Natural killer cell (primary cell): ENCODE measurements at regions not wholly inside any gene's neighbourhood (a gene's known extent, or its start where the extent isn't known, plus 50 kb on each side); places are given as distances from the start of the nearest gene placed in this dataset.

Experiments
- ATAC-seq, 3 donors: fragments of 150-1000 bp in 2 of 3; fragments of 200-7000 bp in 1 of 3; cut with Tn5 transposase; 1 replicate in 1 of 3; 2 replicates in 2 of 3; pipeline ENCODE4 v1.10.0; 2021; ENCODE audit warnings: mild to moderate bottlenecking in 2 of 3, moderate library complexity in 2 of 3
- DNase-seq, 2 donors: peaks; one replicate each; pipeline versions ENCODE4 v3.0.0 to v3.0.0-alpha.2; 2013 to 2021; ENCODE audit warnings: mixed read lengths in 1 of 2
- H3K27ac ChIP-seq: one replicate; pipeline ENCODE4 v1.5.1; 2013; ENCODE audit warnings: mild to moderate bottlenecking, low read length
- H3K27me3 ChIP-seq: one replicate; pipeline ENCODE4 v1.6.1; 2013; ENCODE audit warnings: low read length; ENCODE audit not compliant: control insufficient read depth, insufficient read depth
- H3K36me3 ChIP-seq: one replicate; pipeline ENCODE4 v1.6.1; 2013; ENCODE audit warnings: low read length; ENCODE audit not compliant: control insufficient read depth, insufficient read depth
- H3K4me1 ChIP-seq: one replicate; pipeline ENCODE4 v1.6.1; 2013; ENCODE audit warnings: low read length; ENCODE audit not compliant: control insufficient read depth, insufficient read depth
- H3K4me3 ChIP-seq: one replicate; pipeline ENCODE4 v1.5.1; 2013; ENCODE audit warnings: low read length
- H3K9me3 ChIP-seq: one replicate; pipeline ENCODE4 v1.6.1; 2013; ENCODE audit warnings: low read length; ENCODE audit not compliant: control insufficient read depth, insufficient read depth
- H3K27ac Mint-ChIP-seq, 2 donors: one replicate each; pipeline ENCODE4 v1.8.0; 2022; ENCODE audit warnings: mild to moderate bottlenecking in 2 of 2, mixed read lengths in 2 of 2, moderate library complexity in 1 of 2
- H3K27me3 Mint-ChIP-seq, 2 donors: one replicate each; pipeline ENCODE4 v1.8.0; 2022; ENCODE audit warnings: low read depth in 2 of 2, mixed read lengths in 2 of 2
- H3K36me3 Mint-ChIP-seq: one replicate; pipeline ENCODE4 v1.8.0; 2022; ENCODE audit warnings: mixed read lengths
- H3K4me1 Mint-ChIP-seq, 2 donors: one replicate each; pipeline ENCODE4 v1.8.0; 2022; ENCODE audit warnings: mixed read lengths in 2 of 2
- H3K4me3 Mint-ChIP-seq: one replicate; pipeline ENCODE4 v1.8.0; 2022; ENCODE audit warnings: mild to moderate bottlenecking, moderate library complexity, mixed read lengths
- H3K9me3 Mint-ChIP-seq, 2 donors: one replicate each; pipeline ENCODE4 v1.8.0; 2022; ENCODE audit warnings: mixed read lengths in 2 of 2
- CTCF ChIP-seq: fragments of 200-600 bp; IDR thresholded peaks from one replicate; pipeline ENCODE4 v1.8.0; 2022; ENCODE audit warnings: antibody characterized with exemption
- WGBS: methylation state at CpG from one replicate; pipeline ENCODE4 v1.1.7; 2013; ENCODE audit warnings: missing lambda C conversion rate; ENCODE audit not compliant: insufficient coverage; 5-methylcytosine and 5-hydroxymethylcytosine counted together
- intact Hi-C: fragments of 100-400 bp; cut with micrococcal nuclease; formaldehyde crosslinking; loops from one replicate; pipeline ENCODE4 v1.14.2; 2022

- Histone ChIP-seq H3K9me3 (no peaks in the 10 kb centered on the region), H3K4me1 (no peaks in the 10 kb centered on the region), H3K27ac (no peak overlapping the region), H3K27me3 (no peaks in the 10 kb centered on the region), H3K4me3 (no peak overlapping the region), H3K36me3 (no peaks in the 10 kb centered on the region)
- no peak for TF ChIP-seq CTCF
- WGBS: 87% methylated on average over 7 of the region's 7 CpGs
- Mint-ChIP-seq H3K27me3 (no peaks in the 10 kb centered on the region), H3K9me3 (no peaks in the 10 kb centered on the region), H3K27ac (no peak overlapping the region), H3K36me3 (no peaks in the 10 kb centered on the region), H3K4me3 (no peak overlapping the region), H3K4me1 (no peaks in the 10 kb centered on the region)
- DNase-seq: no peak
- intact Hi-C loops: no loop called here
- ATAC-seq: no peak
Observed at GRCh38 chr17:31692632-31693031, 166.4 kb downstream of the COPRS start.

- ATAC-seq (no peak), DNase-seq (no peak)
- WGBS: 93% methylated on average over 8 of the region's 8 CpGs
- no peaks in the 10 kb centered on the region for H3K36me3 Mint-ChIP-seq
- no peak overlapping the region for H3K4me3 Mint-ChIP-seq
- H3K4me1 ChIP-seq: no peaks in the 10 kb centered on the region
- no peaks in the 10 kb centered on the region for H3K9me3 ChIP-seq
- intact Hi-C loops: no loop called here
- H3K27me3 ChIP-seq: no peaks in the 10 kb centered on the region
- H3K27me3 Mint-ChIP-seq: no peaks in the 10 kb centered on the region
- TF ChIP-seq CTCF: no peak
- H3K27ac Mint-ChIP-seq: no peak overlapping the region
- no peak overlapping the region for H3K4me3 ChIP-seq
- no peaks in the 10 kb centered on the region for H3K9me3 Mint-ChIP-seq
- H3K36me3 ChIP-seq: no peaks in the 10 kb centered on the region
- no peak overlapping the region for H3K27ac ChIP-seq
- H3K4me1 Mint-ChIP-seq: no peaks in the 10 kb centered on the region
Observed at GRCh38 chr17:31692027-31692426, 167.0 kb downstream of the COPRS start.

GRCh38 chr17:31691251-31691905 is 167.7 kb downstream of the COPRS start:
- Histone ChIP-seq H3K4me1 (no peaks in the 10 kb centered on the region), H3K27ac (no peak overlapping the region), H3K4me3 (no peak overlapping the region), H3K27me3 (no peaks in the 10 kb centered on the region), H3K36me3 (no peaks in the 10 kb centered on the region), H3K9me3 (no peaks in the 10 kb centered on the region)
- no peak for ATAC-seq
- Mint-ChIP-seq H3K4me1 (no peaks in the 10 kb centered on the region), H3K4me3 (no peak overlapping the region), H3K36me3 (no peaks in the 10 kb centered on the region), H3K27me3 (no peaks in the 10 kb centered on the region), H3K9me3 (no peaks in the 10 kb centered on the region), H3K27ac (no peak overlapping the region)
- TF ChIP-seq CTCF: no peak
- DNase-seq: no peak
- intact Hi-C loops: no loop called here
- 87% methylated on average over 8 of the region's 9 CpGs for WGBS

- DNase-seq (no peak), ATAC-seq (no peak)
- Mint-ChIP-seq H3K36me3 (no peaks in the 10 kb centered on the region), H3K9me3 (no peaks in the 10 kb centered on the region), H3K4me3 (no peak overlapping the region), H3K4me1 (no peaks in the 10 kb centered on the region), H3K27me3 (no peaks in the 10 kb centered on the region), H3K27ac (no peak overlapping the region)
- intact Hi-C loops: no loop called here
- no peaks in the 10 kb centered on the region for H3K9me3 ChIP-seq
- no peaks in the 10 kb centered on the region for H3K4me1 ChIP-seq
- no peaks in the 10 kb centered on the region for H3K27me3 ChIP-seq
- 91% methylated on average over 3 of the region's 3 CpGs for WGBS
- no peak for TF ChIP-seq CTCF
- no peak overlapping the region for H3K4me3 ChIP-seq
- H3K27ac ChIP-seq: no peak overlapping the region
- H3K36me3 ChIP-seq: no peaks in the 10 kb centered on the region
Observed at GRCh38 chr17:31690151-31690551, 168.9 kb downstream of the COPRS start.
